Epithelial cell of esophagus (primary cell): ENCODE measurements at regions not wholly inside any gene's neighbourhood (a gene's known extent, or its start where the extent isn't known, plus 50 kb on each side); places are given as distances from the start of the nearest gene placed in this dataset.
"Not testable (repeated sequence)": the region's sequence is repeated elsewhere in the genome, so short reads cannot be mapped to it uniquely, and the experiment has no call there.

Source experiments
- DNase-seq: peaks from one replicate; pipeline ENCODE4 v3.0.0; 2010; ENCODE audit warnings: low read depth
- H3K4me3 ChIP-seq: 2 replicates; pipeline ENCODE4 v1.5.1; 2011; ENCODE audit warnings: mild to moderate bottlenecking, low read length, control low read depth
- CTCF ChIP-seq: IDR thresholded peaks from 2 replicates; pipeline ENCODE4 v1.5.1; 2011; ENCODE audit warnings: low read depth, mild to moderate bottlenecking, low read length, control low read depth, inconsistent platforms; ENCODE audit not compliant: insufficient read depth; ENCODE audit errors: missing control alignments

GRCh38 chr5:124494540-124495116 is 251.8 kb downstream of the ZNF608 start:
- no peak overlapping the region for H3K4me3 ChIP-seq
- DNase-seq = no peak
- no peak for TF ChIP-seq CTCF

DNA sequence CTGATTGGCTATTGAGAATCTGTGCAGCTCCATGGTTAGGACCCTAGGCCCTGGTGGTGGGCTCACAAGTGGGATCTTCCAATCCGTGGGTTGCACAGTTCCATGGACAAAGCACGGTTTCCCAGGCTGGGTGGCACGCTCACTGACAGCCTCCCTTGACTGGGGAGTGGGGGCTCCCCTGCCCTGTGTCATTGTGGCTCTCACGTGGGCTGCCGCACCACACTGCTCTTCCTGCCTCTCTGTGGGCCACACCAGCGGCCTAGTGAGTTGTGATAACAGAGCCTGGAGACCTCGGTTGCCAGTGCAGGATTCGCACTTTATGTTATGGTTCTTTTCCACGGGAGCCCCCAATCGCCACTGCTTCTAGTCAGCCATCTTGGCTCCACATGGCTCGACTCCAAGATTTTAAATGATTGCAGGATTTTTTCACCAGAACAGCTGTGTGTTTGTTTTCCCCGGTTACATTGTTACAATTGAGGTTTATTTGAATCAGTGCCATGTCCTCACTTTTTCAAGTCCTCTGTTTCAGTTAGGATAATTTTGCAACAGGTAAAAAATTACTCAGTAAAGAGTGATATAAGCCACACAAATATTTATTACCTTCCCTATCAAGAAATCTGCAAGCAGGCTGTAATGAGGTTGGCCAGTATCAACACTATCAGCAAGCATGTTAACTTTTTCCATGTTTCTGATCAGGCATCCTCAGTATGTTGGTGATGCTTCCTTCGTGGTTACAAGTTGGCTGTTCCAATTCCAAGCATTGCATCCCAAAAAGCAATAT is 253.8 kb downstream of the ZNF608 start:
- TF ChIP-seq CTCF = no peak
- no peak overlapping the region for H3K4me3 ChIP-seq
- no peak for DNase-seq

GRCh38 chr5:124490315-124490714 is 256.1 kb downstream of the ZNF608 start:
- H3K4me3 ChIP-seq, DNase-seq: not testable (repeated sequence)

DNA sequence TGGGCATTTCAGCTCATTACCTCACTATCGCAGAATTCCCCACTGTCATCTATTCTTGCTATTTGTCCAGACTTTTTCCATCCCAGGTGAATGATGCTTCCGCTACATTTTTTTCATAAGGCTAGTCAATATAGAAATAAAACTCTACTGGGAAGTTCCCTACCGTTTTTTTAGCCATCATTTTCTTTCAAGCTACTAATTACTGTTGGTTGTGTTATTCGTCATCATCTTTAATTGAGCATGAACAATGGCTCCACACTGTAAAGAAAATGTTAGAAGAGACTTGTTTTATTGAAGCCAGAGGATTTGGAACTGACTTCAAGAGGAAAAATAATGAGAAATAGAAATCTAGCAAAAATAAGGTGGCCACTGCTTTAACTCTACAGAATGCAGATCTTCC is 265.0 kb downstream of the ZNF608 start:
- no peak for TF ChIP-seq CTCF
- no peak overlapping the region for H3K4me3 ChIP-seq
- DNase-seq = no peak

DNA sequence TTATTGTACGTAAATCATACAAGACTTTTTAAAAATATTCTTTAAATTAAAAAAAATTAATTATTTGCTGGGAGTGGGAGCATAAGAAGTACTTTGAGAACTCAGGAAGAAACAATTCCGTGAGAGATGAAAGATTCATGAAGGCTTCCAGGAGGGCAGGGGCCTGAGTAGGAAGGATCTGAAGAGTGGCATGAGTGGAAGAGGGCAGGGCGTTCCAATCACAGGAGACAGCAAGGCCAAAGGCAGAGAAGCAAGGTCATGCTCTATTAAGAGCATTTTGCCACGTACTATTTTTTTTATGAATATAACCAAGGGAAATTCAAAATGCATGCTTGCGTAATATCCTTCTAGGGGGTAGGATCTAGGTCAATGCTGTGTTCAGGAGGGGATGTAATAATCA is 265.5 kb downstream of the ZNF608 start:
- no peak for DNase-seq
- no peak overlapping the region for H3K4me3 ChIP-seq
- no peak for TF ChIP-seq CTCF

DNA sequence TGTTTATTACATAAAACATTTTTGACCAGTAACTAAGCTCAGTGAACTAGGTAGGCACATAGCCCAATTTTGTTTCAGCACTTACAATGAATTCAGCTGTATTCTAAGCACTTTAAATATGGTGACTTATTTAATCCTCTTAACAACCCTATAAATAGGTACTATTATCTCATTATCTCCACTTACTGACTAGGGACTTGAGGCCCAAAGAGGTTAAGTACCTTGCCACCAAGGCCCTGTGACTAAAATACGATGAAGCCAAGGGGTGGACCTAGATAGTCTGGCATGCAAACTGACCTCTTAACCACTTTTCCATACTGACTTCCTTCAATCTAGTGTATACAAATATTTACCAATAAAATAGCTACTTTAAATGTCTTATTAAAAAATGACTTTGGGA is 266.4 kb downstream of the ZNF608 start:
- H3K4me3 ChIP-seq = no peak overlapping the region
- no peak for DNase-seq
- no peak for TF ChIP-seq CTCF

GRCh38 chr5:124478264-124478663 is 268.2 kb downstream of the ZNF608 start:
- no peak for DNase-seq
- TF ChIP-seq CTCF = no peak
- no peak overlapping the region for H3K4me3 ChIP-seq
